ENCODE measurements at regions not wholly inside any gene's neighbourhood (a gene's known extent, or its start where the extent isn't known, plus 50 kb on each side); places are given as distances from the start of the nearest gene placed in this dataset.

- H3K9me3 ChIP-seq: no peaks in the 10 kb centered on the region
- no peak overlapping the region for H3K27ac ChIP-seq
- H3K27me3 ChIP-seq: no peaks in the 10 kb centered on the region
Observed at GRCh38 chr1:30422251-30422650, 301.1 kb downstream of the MATN1 start.

DNA sequence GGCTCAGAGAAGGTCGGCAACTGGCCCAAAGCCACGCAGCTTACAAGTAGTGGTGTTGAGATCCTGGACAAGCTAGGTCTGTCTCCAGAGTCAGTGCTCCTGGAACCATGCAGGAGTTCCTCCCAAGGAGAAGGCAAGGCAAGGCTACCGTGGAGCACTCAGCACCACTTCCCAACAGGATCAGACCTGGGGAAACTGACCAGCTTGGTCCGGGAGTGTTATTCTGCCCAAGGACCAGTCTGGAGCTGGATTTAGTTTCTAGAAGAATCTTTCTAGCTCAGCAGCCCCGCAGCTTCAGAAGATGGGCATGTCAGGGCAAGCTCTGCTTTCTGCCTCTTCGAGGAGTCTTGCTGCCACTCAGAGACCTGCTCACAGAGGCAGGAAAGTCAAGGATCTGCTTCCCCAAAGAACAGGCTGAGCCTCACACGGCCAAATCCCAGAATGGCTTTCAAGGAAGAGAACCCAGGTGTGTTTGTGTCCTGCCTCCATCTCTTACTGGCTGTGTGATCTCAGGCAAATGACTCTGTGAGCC is 302.8 kb downstream of the MATN1 start:
- TF ChIP-seq CTCF (IDR thresholded peaks at IDR 0.05): no peak
- no peaks in the 10 kb centered on the region for H3K27me3 ChIP-seq

More at GRCh38 chr1:30422251-30422650, 301.1 kb downstream of the MATN1 start:
- H3K4me3 ChIP-seq: no peak overlapping the region
- no peaks in the 10 kb centered on the region for H3K36me3 ChIP-seq
- H3K4me1 ChIP-seq: no peaks in the 10 kb centered on the region
- TF ChIP-seq CTCF (IDR thresholded peaks at IDR 0.05): no peak
- intact Hi-C loops (cut with DNase I): no loop called here
- peak in 1 of 2 donors; percentile 53 for DNase-seq (ENCODE audit: low spot score in 2 of 2)

GRCh38 chr1:30419831-30420230 is 303.6 kb downstream of the MATN1 start:
- Histone ChIP-seq H3K27ac (no peak overlapping the region), H3K4me3 (no peak overlapping the region), H3K9me3 (no peaks in the 10 kb centered on the region), H3K4me1 (no peaks in the 10 kb centered on the region), H3K36me3 (no peaks in the 10 kb centered on the region), H3K27me3 (no peaks in the 10 kb centered on the region)
- no peak for TF ChIP-seq CTCF (IDR thresholded peaks at IDR 0.05)
- intact Hi-C loops (cut with DNase I): no loop called here
- peak in 1 of 2 donors; percentile 4 for DNase-seq (ENCODE audit: low spot score in 2 of 2)

More for the DNA sequence above, 302.8 kb downstream of the MATN1 start:
- intact Hi-C loops (cut with DNase I): no loop called here
- peak in 1 of 2 donors; percentile 21 for DNase-seq (ENCODE audit: low spot score in 2 of 2)
- no peaks in the 10 kb centered on the region for H3K9me3 ChIP-seq
- no peaks in the 10 kb centered on the region for H3K4me1 ChIP-seq
- no peak overlapping the region for H3K4me3 ChIP-seq
- H3K27ac ChIP-seq: no peak overlapping the region
- H3K36me3 ChIP-seq: no peaks in the 10 kb centered on the region

GRCh38 chr1:30418939-30419720 is 304.3 kb downstream of the MATN1 start:
- no peaks in the 10 kb centered on the region for H3K36me3 ChIP-seq
- intact Hi-C loops (cut with DNase I): no loop called here
- H3K27ac ChIP-seq: no peak overlapping the region
- no peaks in the 10 kb centered on the region for H3K27me3 ChIP-seq
- no peaks in the 10 kb centered on the region for H3K9me3 ChIP-seq
- TF ChIP-seq CTCF (IDR thresholded peaks at IDR 0.05): no peak
- H3K4me3 ChIP-seq: no peak overlapping the region
- peak in 1 of 2 donors; percentile 25 for DNase-seq (ENCODE audit: low spot score in 2 of 2)
- no peaks in the 10 kb centered on the region for H3K4me1 ChIP-seq

- Histone ChIP-seq H3K27ac (no peak overlapping the region), H3K36me3 (no peaks in the 10 kb centered on the region), H3K27me3 (no peaks in the 10 kb centered on the region), H3K4me3 (no peak overlapping the region), H3K9me3 (no peaks in the 10 kb centered on the region), H3K4me1 (no peaks in the 10 kb centered on the region)
- TF ChIP-seq CTCF (IDR thresholded peaks at IDR 0.05): no peak
- intact Hi-C loops (cut with DNase I): no loop called here
- peak in 1 of 2 donors; percentile 35 for DNase-seq (ENCODE audit: low spot score in 2 of 2)
Observed at GRCh38 chr1:30418061-30418938, 305.1 kb downstream of the MATN1 start.
